Islet of Langerhans (tissue), 1 donor: ENCODE measurements at regions not wholly inside any gene's neighbourhood (a gene's known extent, or its start where the extent isn't known, plus 50 kb on each side); places are given as distances from the start of the nearest gene placed in this dataset.
"Not testable (repeated sequence)": the region's sequence is repeated elsewhere in the genome, so short reads cannot be mapped to it uniquely, and the experiment has no call there.

ENCODE experiments used
- FAIRE-seq: peaks from one replicate; lab custom pipeline; 2011; peaks lifted over from hg19 to GRCh38; lab: Jason Lieb, UNC

- no peak for FAIRE-seq
These were observed 437.0 kb upstream of the CNTN6 start for GRCh38 chr3:655824-656223.

DNA sequence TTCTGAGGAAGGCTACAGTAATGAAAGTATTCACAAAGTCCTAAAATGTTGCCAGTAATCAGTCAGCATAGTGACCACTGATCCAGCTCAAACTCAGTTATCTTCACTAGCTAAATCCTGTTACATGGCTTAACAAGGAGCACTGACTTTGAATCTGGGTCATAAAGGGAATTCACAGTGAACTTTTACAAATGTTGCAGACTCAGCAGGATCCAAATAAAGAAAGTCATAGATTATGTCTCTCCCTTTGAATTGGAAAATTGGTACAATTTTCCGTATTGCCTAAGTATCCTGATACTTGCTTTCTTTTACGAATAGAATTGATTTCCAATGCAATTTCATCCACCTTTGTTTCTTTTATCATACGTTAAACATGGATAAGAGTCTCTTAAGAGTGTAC, 431.5 kb upstream of the CNTN6 start:
- no peak for FAIRE-seq

GRCh38 chr3:674116-674515, 418.7 kb upstream of the CNTN6 start:
- no peak for FAIRE-seq

DNA sequence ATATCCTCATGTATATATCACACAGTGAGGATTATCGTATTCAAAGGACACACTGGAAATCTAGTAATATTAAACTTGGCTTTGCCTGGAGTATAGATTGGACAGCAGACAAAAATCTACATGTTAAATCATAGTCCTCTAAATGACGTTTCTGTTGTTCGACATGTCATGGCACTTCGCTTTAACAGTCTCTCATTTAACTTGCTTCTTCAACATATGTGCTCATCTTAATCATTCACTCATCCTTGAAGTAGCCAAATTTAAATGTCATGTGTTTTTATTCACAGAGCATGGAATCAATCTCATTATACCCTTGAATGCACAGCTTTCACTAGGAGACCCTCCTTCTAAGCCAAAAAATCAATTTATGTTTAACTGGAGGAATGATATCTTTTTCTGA, 417.0 kb upstream of the CNTN6 start:
- FAIRE-seq = no peak

- no peak for FAIRE-seq
These were observed 409.1 kb upstream of the CNTN6 start for GRCh38 chr3:683770-684169.

DNA sequence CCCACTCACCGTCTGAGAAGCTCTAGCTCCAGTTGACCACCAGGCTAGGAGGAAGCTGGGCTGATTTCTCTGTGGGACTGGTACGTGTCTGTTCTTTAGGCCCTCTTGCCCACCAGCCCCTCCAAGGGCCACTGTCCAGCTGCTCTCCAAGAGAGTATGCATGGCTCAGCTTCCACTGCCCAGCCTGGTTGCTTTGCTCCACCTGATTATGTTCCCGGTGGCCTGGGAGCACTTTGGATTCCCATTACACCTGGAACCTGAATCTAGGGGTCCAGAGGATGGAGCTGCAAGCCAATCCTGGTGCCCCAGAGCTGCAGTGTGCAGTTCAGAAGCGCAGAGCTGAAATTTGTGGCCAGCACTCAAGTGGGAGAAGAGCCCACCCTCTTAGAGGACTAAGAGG, 402.1 kb upstream of the CNTN6 start:
- FAIRE-seq = no peak

DNA sequence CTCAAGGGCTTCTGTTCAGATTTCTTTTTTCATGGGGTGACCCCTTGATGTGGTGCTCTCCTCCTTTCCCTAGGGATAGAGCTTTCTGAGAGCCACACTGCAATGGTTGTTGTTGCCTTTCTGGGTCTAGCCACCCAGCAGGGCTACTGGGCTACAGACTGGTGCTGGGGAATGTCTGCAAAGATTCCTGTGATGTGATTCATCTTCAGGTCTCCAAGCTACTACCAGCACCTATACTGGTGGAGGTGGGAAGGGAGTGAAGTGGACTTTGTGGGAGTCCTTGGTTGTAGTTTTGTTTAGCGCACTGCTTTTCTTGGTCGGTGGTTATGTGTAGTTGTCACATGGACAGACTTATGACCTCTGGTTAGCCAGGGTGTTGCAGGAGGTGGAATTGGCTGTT, 392.3 kb upstream of the CNTN6 start:
- FAIRE-seq = no peak

GRCh38 chr3:707041-707440, 385.8 kb upstream of the CNTN6 start:
- no peak for FAIRE-seq

DNA sequence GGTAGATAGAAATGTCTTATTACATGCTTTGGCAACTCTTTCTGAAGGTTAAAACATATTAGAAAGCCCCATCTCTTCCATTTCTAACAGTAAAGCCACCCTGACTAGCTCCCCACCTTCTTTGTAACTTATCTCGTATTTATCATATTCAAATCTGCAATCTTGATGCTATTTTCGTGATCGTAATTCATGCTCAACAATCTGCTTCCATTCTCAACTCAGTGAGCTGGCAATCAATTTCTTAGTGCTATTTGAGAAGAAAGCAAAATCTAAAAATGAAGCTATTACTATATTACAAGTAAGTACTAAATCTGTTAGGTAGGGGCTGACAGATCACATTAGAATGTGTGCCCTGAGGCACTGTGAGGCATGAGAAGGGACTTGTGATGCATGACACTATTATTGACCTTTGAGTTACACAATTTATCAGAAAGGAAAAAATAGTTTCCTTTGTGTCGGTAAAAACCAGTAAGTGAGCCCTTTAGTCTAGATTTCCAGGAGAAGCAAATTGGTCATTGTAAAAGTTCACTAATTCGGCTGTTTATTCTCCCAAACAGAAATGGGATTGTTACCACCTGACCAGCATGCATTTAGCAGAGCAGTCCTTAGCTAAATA, 379.7 kb upstream of the CNTN6 start:
- FAIRE-seq = no peak

DNA sequence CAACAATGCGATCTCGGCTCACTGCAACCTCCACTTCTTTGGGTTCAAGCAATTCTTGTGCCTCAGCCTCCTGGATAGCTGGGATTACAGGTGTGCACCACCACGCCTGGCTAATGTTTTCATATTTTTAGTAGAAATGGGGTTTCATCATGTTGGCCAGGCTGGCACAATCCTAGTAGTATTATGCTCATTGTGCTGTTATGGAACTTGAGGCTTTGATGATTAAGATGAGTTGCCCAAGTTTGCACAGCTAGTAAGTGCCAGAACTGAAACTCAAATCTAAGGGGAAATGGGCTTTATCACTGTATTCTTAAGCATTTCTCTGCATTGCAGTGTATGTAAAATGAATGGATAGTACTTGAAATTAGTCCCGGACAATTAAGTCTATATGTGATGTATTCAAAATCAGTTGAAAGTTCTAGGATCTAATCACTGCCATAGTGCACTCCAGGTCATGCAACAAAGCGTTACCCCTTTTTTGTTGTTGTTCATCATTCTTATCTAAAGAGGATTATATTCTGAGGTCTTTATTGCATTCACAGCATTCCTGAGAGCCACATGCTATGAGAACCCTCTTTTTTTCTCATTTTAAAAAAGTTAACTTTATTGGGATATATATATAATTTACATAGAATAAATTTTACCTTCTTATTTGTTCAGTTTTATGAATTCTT, 378.7 kb upstream of the CNTN6 start:
- no peak for FAIRE-seq

DNA sequence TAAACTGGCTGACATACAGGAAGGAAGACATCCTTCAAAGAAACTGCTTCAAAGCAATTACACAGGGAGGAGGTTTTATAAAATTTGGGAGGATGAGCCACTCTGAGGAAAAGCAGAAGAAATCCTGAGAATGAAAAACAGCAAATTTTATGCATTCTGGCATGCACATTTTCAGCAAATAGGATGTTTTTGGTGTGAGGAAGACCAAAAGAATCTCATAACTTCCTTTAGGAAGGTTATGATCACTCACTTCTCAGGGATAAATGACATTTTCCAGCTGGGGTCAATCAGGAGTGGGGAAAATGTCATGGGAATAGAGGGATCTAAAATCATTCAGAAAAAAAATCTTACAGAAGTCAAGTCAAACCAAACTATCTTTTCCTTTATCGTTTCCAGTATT, 371.7 kb upstream of the CNTN6 start:
- no peak for FAIRE-seq

DNA sequence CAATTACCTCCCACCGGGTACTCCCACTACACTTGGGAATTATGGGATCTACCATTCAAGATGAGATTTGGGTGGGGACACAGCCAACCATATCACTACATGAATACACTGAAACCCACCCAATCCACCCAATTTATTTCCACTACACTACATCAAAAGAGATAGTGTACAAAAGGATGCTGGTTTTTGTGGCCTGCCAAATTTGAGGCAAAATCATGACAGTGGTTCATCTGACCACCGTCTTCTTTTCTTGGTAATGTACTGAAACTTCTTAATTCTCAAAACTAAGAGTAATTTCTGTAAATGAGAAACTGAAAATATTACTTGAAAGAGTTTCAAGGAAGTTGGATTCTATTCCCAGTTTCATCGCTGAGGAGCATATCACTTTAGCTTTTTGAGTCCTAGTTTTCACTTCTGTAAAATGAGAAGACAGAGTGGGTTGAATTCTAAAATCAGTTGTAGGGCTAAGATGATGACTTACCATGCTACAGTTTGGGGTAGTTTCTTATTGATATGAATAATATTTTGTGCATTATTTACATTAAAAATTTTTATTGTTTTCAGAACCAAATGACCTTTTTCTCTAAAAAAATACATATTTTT, 360.4 kb upstream of the CNTN6 start:
- FAIRE-seq = no peak

DNA sequence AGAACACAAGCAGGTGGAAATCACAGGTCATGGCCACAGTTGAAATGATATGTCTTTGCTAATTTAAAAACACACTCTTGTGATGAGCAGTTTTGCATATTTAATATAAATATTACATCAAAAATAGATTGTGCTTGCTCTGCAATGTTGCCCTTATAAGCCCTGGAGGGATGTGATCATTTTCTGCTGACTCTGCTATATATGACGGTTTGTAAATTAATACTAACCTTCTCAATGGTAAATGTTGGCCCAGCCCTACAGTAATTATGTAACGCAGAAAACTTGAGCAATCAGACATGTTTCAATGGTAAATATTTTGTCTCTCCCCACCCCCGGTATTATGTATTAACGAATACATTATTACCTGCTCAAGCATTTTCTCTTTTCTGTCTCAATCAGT, 359.5 kb upstream of the CNTN6 start:
- no peak for FAIRE-seq

GRCh38 chr3:757711-758110, 335.1 kb upstream of the CNTN6 start:
- FAIRE-seq = no peak

GRCh38 chr3:759106-759505, 333.7 kb upstream of the CNTN6 start:
- no peak for FAIRE-seq

- not testable (repeated sequence) for FAIRE-seq
These were observed 319.4 kb upstream of the CNTN6 start for GRCh38 chr3:773433-773832.

GRCh38 chr3:775178-775880, 317.5 kb upstream of the CNTN6 start:
- no peak for FAIRE-seq

DNA sequence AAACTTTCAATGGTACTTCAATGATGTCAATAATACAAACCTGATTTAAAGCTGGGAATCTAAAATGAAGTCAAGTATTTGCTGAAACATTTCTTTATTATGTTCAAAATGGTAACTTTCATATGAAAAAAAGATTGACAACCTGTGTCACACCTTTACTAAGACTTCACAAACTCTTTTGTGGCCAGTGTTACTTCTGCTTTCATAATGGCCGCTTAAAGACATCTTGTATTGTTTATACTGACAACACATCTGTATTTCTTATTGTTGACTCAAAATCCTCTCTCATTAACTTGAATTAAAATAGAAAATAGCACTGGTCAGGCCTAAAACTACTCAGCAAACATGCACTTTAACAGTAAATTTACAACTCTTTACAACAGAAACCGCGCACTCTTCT, 312.3 kb upstream of the CNTN6 start:
- no peak for FAIRE-seq

DNA sequence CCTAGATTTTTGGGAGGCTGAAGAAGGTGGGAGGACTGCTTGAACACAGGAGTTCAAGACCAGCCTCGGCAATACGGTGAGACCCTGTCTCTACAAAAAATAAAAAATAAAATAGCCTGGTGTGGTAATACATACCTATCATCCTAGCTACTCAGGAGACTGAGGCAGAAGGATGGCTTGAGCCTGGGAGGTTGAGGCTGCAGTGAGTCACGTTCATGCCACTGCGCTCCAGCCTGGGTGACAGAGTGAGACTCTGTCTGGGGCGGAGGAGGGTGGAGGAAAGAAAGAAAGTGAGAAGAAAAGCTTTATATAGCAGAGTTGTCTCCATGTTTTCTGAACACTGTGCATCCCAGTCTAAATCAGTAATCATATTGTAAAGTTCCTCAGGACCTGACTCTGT, 301.4 kb upstream of the CNTN6 start:
- no peak for FAIRE-seq

GRCh38 chr3:792630-793029, 300.2 kb upstream of the CNTN6 start:
- no peak for FAIRE-seq

GRCh38 chr3:804211-804610, 288.6 kb upstream of the CNTN6 start:
- FAIRE-seq = no peak

DNA sequence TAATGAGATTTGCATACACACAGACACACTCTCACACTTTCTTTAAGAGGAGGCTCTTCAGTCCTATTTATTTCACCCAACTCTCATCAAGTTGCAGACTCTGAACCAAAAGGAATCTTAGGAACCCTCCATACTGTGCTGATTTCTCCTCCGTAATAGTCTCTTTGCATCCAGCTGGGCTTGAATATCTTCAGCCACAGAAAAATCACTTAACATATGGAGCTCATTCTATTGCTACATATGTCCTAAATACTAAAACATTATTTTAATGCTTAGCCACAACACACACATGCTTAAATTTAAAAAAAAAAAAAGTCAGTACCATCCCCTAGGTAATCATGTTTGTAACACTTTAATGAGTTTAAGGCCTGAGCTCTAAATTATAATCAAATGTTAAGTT, 287.5 kb upstream of the CNTN6 start:
- FAIRE-seq = no peak

- FAIRE-seq = no peak
These were observed 286.8 kb upstream of the CNTN6 start for GRCh38 chr3:806006-806405.

GRCh38 chr3:816605-817004, 276.2 kb upstream of the CNTN6 start:
- no peak for FAIRE-seq
